SK-N-MC (cell line): ENCODE measurements at regions not wholly inside any gene's neighbourhood (a gene's known extent, or its start where the extent isn't known, plus 50 kb on each side); places are given as distances from the start of the nearest gene placed in this dataset.

Experiments used
- DNase-seq: peaks from one replicate; pipeline ENCODE4 v3.0.0-alpha.2; 2011; ENCODE audit warnings: low read depth, low spot score
- H3K27ac ChIP-seq: fragments of 200-600 bp; sonication (generic); 2 replicates; pipeline ENCODE4 v1.5.1; 2016; ENCODE audit warnings: mixed run types
- H3K36me3 ChIP-seq: fragments of 200-600 bp; sonication (generic); 2 replicates; pipeline ENCODE4 v1.6.1; 2017; ENCODE audit warnings: antibody characterized with exemption, low read length, mixed read lengths; ENCODE audit not compliant: insufficient read depth
- H3K4me3 ChIP-seq: fragments of 200-600 bp; sonication (generic); 2 replicates; pipeline ENCODE4 v1.5.1; 2016
- H3K9ac ChIP-seq: fragments of 200-600 bp; sonication (generic); 2 replicates; pipeline ENCODE4 v1.8.0; 2017; ENCODE audit warnings: mixed run types, mixed read lengths; ENCODE audit not compliant: insufficient read length
- H3K9me3 ChIP-seq: fragments of 200-600 bp; sonication (generic); 2 replicates; pipeline ENCODE4 v1.6.1; 2017; ENCODE audit warnings: low read depth, mild to moderate bottlenecking, antibody characterized with exemption, low read length, moderate library complexity, mixed read lengths
- EZH2 ChIP-seq: fragments of 200-600 bp; sonication (generic); IDR thresholded peaks from one replicate; pipeline ENCODE4 v1.6.1; 2017; ENCODE audit warnings: antibody characterized with exemption
- FOXP2 ChIP-seq: optimal IDR thresholded peaks from 2 replicates; pipeline ENCODE3; 2011; ENCODE audit warnings: mild to moderate bottlenecking, moderate library complexity; ENCODE audit not compliant: insufficient read depth; ENCODE audit errors: extremely low read length, control extremely low read depth
- POLR2AphosphoS5 ChIP-seq: IDR thresholded peaks from 2 replicates; pipeline ENCODE4 v1.6.1; 2012; ENCODE audit warnings: mild to moderate bottlenecking, low read depth, low read length, borderline replicate concordance

DNA sequence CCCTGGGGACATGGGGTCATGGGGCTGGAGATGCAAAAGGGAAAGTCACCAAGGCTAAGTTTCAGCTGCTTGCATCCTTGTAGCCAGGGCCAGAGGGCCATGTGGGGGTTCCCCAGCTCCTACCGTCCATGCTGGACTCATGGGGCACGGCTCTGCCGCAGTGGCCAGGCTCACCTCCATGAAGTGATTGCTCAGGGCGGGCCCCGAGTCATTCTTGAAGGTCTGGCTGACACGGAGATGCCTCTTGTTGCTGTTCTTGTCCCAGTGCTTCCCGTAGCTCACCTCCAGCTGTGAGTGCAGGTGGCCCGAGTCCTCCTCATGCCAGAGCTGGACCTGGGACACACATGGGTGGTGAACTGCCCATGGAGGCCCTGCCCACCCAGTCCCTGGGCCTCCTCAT lies 114.5 kb downstream of the RMI2 start:
- TF ChIP-seq FOXP2 = no peak
- TF ChIP-seq EZH2 = no peak
- no peak for TF ChIP-seq POLR2AphosphoS5
- no peaks in the 10 kb centered on the region for H3K9me3 ChIP-seq
- no peak overlapping the region for H3K9ac ChIP-seq

DNA sequence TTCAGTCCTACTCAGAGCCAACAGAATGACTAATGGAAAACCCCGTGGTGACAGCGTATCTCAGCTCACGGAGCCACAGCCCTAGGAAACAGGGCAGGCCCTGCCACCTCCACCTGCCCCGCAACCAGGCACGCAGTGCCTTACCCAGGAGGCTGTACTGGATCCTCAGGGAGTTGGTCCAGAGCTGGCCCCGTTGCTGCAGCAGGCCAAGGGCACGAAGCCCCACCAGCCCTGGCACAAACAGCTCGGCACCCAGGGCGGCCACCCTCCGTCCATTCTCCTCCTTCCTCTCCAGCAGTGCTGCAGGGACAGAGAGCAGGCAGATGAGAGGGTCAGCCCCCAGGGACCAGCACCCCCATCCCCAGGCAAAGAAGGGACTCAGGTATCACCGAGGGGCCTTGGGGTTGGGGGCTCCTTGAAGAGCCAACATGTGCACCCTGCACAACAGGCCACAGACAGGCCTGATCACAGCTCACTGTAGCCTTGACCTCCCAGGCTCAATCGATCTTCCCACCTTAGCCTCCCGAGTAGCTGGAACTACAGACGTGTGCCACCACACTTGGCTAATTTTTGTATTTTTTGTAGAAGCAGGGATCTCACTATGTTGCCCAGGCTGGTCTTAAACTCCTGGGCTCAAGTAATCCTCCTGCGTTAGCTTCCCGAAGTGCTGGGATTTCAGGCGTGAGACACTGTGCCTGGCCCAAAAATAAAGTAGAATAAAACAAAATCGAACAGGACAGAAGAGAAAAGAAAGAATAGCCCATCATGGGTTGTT lies 115.7 kb downstream of the RMI2 start:
- TF ChIP-seq POLR2AphosphoS5 = no peak
- no peak for TF ChIP-seq EZH2
- TF ChIP-seq FOXP2 = no peak
- H3K9me3 ChIP-seq = no peaks in the 10 kb centered on the region
- H3K9ac ChIP-seq = no peak overlapping the region
- no peak overlapping the region for H3K4me3 ChIP-seq
- H3K36me3 ChIP-seq = no peaks in the 10 kb centered on the region
- DNase-seq = no peak
- no peak overlapping the region for H3K27ac ChIP-seq

More for the DNA sequence above, 114.5 kb downstream of the RMI2 start:
- Histone ChIP-seq H3K36me3 (no peaks in the 10 kb centered on the region), H3K4me3 (no peak overlapping the region), H3K27ac (no peak overlapping the region)
- DNase-seq = no peak

DNA sequence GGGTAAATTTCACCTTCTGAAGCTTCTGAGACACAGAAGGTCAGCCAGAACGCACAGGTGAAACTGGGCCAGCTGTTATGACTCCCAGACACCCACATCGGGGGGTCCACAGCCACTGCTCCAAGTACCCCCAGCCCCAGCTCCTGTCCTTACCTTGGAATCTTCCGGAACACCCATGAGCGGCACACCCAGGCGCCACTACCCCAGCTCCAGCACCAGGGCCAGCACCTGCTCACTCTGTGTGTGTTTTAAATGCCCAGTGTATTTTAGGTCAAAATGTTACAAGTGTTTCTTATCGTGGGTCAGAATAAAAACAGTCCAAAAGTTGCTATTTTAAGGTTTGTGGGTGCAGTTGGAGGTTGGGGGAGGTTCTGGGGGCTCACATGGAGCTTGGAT lies 116.3 kb downstream of the RMI2 start:
- Histone ChIP-seq H3K9ac (no peak overlapping the region), H3K36me3 (no peaks in the 10 kb centered on the region), H3K27ac (no peak overlapping the region), H3K4me3 (no peak overlapping the region), H3K9me3 (no peaks in the 10 kb centered on the region)
- no peak for DNase-seq
- TF ChIP-seq EZH2 (no peak), FOXP2 (no peak), POLR2AphosphoS5 (no peak)

DNA sequence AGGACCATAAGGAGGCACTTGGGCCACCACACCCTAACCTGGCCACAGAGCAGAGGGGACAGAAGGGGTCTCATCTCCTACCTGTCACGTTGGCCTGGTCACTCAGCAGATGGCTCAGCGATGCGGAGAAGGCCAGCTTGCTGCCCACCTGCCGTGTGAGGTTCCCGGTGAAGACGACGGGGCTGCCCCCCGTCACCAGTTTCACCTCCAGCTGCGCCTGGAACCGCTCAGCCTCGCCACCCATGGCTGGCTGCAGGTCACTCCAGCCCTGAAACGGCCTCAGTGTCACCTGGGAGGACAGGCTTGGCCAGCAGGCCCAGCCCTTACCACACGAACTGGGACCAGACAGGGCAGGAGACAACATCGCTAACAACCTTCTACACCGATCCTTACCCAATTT lies 116.8 kb downstream of the RMI2 start:
- Histone ChIP-seq H3K9ac (no peak overlapping the region), H3K9me3 (no peaks in the 10 kb centered on the region), H3K36me3 (no peaks in the 10 kb centered on the region), H3K4me3 (no peak overlapping the region), H3K27ac (no peak overlapping the region)
- DNase-seq = no peak
- no peak for TF ChIP-seq EZH2
- no peak for TF ChIP-seq FOXP2
- no peak for TF ChIP-seq POLR2AphosphoS5

DNA sequence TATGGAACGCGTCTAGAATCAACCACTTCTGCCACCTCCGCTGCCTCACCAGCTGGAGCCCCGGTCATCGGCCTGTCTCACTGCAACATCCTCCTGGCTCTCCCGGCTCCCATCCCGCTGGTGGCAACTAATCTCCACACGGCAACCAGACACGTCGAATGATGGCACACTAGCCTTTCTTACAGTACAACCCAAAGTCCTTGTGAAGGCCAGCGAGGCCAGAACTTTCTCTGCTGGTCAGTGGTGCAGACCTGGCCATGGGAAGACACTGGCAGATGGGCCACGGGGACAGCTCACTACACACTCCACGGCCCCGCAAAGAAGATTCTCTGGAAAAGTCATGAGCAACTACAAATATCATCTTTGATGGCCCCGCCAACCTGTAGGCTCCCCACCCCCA lies 117.6 kb downstream of the RMI2 start:
- DNase-seq = no peak
- no peak overlapping the region for H3K4me3 ChIP-seq
- H3K27ac ChIP-seq = no peak overlapping the region
- TF ChIP-seq FOXP2 (no peak), POLR2AphosphoS5 (no peak), EZH2 (no peak)
- H3K9me3 ChIP-seq = no peaks in the 10 kb centered on the region
- no peak overlapping the region for H3K9ac ChIP-seq
- no peaks in the 10 kb centered on the region for H3K36me3 ChIP-seq

DNA sequence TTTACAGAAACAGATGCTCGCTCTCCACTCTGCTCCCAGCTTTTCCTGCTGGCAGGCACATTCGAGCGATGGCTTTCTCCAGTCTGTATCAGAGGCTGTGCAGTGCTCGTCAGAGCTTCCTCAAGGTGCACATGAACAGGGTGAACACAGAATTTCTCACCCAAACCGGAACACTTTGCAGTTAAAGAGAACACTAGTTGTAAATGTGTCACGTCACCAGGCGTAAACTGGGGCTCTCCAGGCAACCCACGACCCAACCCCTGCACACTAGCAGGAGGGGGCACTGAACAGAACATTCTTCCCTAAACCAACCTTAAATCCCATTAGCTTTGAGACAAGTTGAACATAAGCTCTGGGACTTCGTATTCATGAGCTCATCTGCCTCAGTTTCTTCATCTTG lies 119.0 kb downstream of the RMI2 start:
- DNase-seq = no peak
- Histone ChIP-seq H3K27ac (no peak overlapping the region), H3K9ac (no peak overlapping the region), H3K36me3 (no peaks in the 10 kb centered on the region), H3K9me3 (no peaks in the 10 kb centered on the region), H3K4me3 (no peak overlapping the region)
- TF ChIP-seq FOXP2 = no peak
- no peak for TF ChIP-seq EZH2
- no peak for TF ChIP-seq POLR2AphosphoS5

DNA sequence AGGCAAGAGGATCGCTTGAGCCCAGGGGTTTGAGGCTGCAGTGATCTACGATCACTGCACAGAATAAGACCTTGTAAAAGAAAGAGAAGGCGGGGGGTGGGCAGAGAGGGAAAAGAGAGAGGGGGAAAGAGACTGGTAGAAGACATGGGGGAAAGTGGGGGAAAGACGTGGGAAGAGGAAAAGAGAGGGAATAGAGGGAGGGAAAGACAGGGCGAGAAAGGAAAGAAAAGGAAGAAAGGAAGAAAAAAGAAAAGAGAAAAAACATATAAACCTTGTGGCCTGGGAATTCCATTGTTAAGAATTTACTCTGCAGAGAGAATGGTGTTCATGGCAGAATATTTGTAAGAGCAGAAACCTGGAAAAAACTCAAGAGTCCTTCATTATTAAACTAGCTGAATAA lies 120.4 kb downstream of the RMI2 start:
- no peaks in the 10 kb centered on the region for H3K36me3 ChIP-seq
- no peaks in the 10 kb centered on the region for H3K9me3 ChIP-seq
- DNase-seq = no peak
- TF ChIP-seq EZH2 (no peak), FOXP2 (no peak), POLR2AphosphoS5 (no peak)
- H3K4me3 ChIP-seq = no peak overlapping the region
- no peak overlapping the region for H3K27ac ChIP-seq
- no peak overlapping the region for H3K9ac ChIP-seq

DNA sequence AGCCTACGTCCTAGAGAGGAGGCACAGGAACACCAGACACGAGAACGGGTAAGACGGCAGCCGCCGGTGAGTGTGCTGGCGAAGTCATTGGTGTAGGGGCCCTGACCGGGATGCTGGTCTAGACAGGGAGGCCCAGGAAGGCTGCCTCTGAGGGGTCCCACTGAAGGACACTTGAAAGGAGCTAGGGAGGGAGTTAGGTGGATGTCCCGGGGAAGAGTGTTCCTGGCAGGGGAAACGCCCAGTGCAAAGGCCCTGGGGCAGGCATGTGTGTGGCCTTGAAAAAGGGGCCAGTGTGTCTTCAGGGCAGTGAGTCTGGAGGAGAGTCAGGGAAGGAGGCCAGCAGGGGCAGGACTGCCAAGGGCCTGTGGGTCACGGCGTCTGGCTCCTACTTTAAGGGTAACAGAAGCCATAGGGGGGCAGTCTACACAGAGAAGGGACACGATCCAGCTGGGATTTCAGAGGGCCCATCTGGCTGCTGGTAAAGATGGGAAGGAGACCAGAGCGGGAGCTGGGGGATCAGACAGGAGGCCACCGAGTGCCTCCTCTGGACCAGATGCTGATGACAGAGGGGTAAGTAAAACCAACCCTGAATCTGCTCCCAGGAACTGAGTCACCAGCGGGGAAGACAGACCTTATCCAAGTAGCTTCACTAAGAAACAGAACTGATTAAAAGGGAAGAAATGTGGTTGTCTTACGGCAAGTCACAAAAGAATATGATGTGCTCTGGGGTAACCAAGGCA lies 115.9 kb downstream of the LITAF start:
- no peak for DNase-seq
- Histone ChIP-seq H3K4me3 (no peak overlapping the region), H3K9me3 (no peaks in the 10 kb centered on the region), H3K36me3 (no peaks in the 10 kb centered on the region), H3K27ac (no peak overlapping the region), H3K9ac (no peak overlapping the region)
- TF ChIP-seq POLR2AphosphoS5 (no peak), FOXP2 (no peak), EZH2 (no peak)
